Skin epidermis (tissue), 12 donors: ENCODE measurements at regions not wholly inside any gene's neighbourhood (a gene's known extent, or its start where the extent isn't known, plus 50 kb on each side); places are given as distances from the start of the nearest gene placed in this dataset.

Experiments
- H3K27ac ChIP-seq, 21 experiments: fragments of 200-600 bp; sonication (generic) in 11 of 21; one replicate each; pipeline ENCODE4 v1.5.0; 2020; ENCODE audit warnings: mild to moderate bottlenecking in 3 of 21, inconsistent platforms in 2 of 21, moderate library complexity in 2 of 21
- H3K4me3 ChIP-seq, 7 experiments: fragments of 200-600 bp; sonication (generic) in 2 of 7; one replicate each; pipeline ENCODE4 v1.5.0; 2020; ENCODE audit warnings: inconsistent platforms in 2 of 7, mild to moderate bottlenecking in 2 of 7, moderate library complexity in 1 of 7

GRCh38 chr15:63453186-63453905 lies 51.0 kb upstream of the USP3 start:
- Histone ChIP-seq H3K4me3 (no peak overlapping the region), H3K27ac (no peak overlapping the region)

DNA sequence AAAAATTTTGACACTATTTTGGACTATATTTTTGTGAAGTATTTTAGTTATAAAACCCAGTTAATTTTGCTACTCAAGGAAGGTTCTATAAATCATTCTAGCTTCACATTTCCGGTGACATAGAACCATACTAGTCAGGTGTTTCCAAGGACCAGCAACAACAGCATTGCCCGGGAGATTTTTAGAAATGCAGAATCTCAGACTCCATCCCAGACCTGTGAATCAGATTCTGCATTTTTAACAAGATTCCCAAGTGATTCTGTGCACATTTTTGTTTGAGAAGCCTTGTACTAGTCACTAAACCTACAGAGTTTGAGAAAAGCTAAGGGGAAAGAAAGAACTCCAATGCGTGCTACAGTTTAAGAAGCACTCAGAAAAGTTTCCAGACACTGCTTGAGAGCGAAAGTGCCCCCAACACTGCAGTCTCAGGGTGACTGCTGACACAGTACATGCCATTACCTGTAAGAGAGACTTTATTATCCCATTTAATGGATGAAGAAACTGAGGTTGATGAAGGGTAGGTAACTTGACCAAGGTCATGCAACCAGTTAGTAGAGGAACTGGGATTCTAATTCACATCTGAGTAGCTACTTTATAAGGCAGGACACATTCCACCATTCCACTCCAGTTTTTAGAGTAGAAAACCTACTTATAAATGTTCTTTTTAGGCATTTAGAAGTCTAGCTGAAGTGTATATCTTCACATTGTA lies 49.7 kb upstream of the USP3 start:
- no peak overlapping the region for H3K4me3 ChIP-seq
- no peak overlapping the region for H3K27ac ChIP-seq
